NCI-H2029 treated with DMSO at 0.1 percent for 48 hours (cell line): ENCODE measurements at regions not wholly inside any gene's neighbourhood (a gene's known extent, or its start where the extent isn't known, plus 50 kb on each side); places are given as distances from the start of the nearest gene placed in this dataset.

ENCODE experiments used
- DNase-seq: peaks from one replicate; lab custom pipeline; 2025; lab: John Stamatoyannopoulos, UW

GRCh38 chr1:116819081-116819480 lies 64.9 kb downstream of the CD2 start:
- no peak for DNase-seq

GRCh38 chr1:116820369-116820768 lies 66.1 kb downstream of the CD2 start:
- peak; percentile 61 for DNase-seq

GRCh38 chr1:116821763-116822162 lies 67.5 kb downstream of the CD2 start:
- DNase-seq = no peak

- no peak for DNase-seq
These were observed 70.5 kb downstream of the CD2 start for GRCh38 chr1:116824631-116825206.

DNA sequence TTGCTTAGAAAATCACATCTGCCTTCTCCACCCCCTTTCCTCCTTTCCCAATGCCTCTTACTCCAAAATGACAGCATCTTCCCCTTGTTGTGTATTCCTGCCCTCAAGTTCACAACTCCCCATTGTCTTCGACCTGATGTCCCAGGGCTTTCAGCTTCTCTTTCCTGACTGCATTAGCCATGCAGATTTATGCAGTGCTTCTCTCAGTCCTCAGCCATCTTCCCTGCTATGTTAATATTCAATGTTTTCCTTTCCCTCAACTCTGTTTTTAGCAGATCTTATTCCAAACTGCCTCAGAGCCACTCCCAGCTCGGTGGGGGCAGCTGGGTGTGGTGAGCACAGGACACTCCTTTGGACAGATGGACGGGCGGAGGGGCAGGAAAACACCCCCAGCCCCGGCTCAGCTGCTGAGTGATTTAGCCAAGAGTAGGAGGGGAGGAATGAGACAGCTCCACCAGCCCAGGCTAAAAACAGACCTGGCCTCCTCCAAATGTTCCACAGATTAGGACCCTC lies 71.0 kb downstream of the CD2 start:
- peak; percentile 53 for DNase-seq

- DNase-seq = peak; percentile 75
These were observed 71.6 kb downstream of the CD2 start for GRCh38 chr1:116825720-116826438.

DNA sequence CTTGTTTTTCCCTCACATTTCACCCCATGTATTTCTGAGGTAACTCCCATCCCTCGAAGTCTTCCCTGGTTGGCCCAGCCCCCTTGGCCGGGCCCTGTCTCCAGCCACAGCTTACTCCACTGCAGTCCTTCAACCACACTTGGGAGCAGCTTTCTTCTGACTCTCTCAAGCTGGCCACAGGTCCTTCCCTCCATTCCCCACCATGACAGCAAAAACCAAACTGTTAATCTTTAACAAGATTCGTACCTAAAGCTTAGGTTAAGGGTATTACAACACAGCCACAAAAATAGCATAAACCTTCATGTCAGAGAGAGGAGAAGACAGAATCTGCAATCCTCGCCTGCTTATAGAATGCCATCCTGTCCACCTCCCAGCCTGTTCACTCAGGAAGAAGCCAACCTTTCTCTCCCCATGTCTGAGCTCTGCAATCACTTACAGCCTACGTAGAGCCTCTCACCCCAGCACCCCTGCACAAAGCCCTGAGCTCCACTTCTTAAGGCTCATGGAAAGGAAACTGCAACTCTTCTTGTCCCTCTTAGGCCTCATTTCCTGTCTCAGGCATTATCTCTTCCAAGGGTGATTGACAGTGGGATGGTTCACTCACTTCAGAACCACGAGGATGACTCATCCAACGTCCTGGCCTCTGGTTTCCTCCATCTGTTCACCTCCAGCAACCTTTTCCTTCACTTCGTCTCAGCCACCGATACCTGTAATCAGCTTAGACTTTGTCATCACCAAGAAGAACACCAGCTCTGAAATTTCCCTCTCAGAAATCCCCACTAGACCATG lies 72.8 kb downstream of the CD2 start:
- DNase-seq = no peak

- DNase-seq = no peak
These were observed 73.4 kb downstream of the CD2 start for GRCh38 chr1:116827607-116828105.

DNA sequence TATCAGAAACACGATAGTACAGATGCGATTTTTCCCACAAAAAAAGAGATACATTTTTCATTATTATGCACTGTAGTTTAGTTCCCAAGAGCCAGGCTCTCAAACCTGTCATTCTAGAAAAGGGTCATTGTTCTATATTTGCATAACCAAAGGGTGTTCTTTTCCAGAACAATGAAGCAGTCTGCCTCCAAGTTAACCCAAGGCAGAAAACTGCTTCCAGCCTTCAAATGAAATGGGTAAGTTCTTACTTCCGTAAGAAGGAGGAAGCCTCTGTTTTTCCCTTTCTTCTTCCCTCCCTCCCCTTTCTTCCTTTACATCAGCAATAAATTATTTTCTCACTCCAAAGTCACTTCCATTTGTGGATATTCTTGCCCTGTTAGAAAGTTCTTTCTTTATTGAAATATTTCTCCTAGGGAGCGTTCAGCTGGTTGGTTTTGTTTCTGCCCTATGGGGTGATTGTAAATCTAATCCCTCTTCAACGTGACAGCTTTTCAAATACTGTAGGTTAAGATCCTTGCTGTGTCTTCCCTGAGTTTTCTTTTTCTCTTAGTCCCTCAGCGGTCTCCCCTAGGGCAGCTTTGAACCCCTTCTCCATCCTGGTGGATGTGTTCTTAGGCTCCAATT lies 77.3 kb upstream of the PTGFRN start:
- no peak for DNase-seq

- DNase-seq = no peak
These were observed 76.7 kb upstream of the PTGFRN start for GRCh38 chr1:116832932-116833578.

- no peak for DNase-seq
These were observed 76.0 kb upstream of the PTGFRN start for GRCh38 chr1:116833718-116834117.

DNA sequence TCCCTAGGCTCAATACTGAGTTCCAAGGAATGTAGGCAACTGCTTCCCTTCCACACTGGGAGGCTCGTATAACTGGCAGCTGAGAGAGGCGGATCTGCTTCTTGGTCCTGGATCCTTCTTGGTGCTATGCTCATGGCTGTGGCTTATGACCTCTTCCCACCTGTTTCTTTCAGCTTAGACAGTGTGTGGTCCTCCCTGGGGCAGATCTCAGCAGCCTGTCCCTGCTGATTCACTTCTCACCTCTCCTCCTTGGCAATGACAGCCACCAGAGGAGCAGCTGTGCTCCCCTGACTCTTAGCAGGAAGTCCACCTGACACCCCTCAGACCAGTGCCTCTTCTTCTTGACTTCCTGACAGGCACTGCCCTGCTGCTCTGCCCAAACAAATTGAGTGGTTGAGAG lies 75.1 kb upstream of the PTGFRN start:
- no peak for DNase-seq

- no peak for DNase-seq
These were observed 74.6 kb upstream of the PTGFRN start for GRCh38 chr1:116835161-116835560.

DNA sequence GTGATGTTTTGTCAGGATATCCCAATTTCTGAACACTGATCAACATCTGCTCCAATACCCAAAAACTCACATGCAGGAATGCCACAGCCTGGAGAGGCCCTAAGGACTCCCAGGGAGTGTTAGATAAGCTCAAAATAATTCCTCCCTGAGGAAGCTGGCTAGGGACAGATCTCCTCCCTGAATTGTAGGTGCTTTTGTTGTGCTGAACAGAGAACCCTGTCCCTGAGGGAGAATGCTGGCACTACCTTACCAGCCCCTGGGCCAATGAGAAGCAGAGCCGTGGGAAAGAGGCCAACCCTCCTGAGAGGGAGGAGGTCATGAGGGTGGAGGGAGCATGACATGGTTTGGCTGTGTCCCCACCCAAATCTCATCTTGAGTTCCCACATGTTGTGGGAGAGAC lies 73.6 kb upstream of the PTGFRN start:
- no peak for DNase-seq

- DNase-seq = no peak
These were observed 68.0 kb upstream of the PTGFRN start for GRCh38 chr1:116841569-116842344.

DNA sequence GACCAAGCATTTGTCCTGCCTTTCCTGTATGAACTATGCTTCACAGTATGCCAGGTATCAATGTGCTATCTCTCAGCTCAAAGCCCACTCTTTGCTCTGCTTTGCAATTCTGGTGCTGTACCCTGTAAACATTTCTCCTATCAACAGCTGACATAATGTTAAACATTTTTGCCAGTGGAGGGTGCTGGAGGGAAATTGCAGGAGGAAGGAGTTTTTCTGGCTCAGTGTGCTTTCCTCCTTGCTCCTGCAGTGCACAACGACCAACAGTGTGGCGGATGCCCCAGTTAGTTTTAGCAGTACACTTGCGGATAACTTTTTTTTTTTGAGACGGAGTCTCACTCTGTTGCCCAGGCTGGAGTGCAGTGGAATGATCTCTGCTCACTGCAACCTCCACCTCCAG lies 67.1 kb upstream of the PTGFRN start:
- no peak for DNase-seq

GRCh38 chr1:116844775-116845174 lies 64.9 kb upstream of the PTGFRN start:
- no peak for DNase-seq

- no peak for DNase-seq
These were observed 62.5 kb upstream of the PTGFRN start for GRCh38 chr1:116847190-116847589.

DNA sequence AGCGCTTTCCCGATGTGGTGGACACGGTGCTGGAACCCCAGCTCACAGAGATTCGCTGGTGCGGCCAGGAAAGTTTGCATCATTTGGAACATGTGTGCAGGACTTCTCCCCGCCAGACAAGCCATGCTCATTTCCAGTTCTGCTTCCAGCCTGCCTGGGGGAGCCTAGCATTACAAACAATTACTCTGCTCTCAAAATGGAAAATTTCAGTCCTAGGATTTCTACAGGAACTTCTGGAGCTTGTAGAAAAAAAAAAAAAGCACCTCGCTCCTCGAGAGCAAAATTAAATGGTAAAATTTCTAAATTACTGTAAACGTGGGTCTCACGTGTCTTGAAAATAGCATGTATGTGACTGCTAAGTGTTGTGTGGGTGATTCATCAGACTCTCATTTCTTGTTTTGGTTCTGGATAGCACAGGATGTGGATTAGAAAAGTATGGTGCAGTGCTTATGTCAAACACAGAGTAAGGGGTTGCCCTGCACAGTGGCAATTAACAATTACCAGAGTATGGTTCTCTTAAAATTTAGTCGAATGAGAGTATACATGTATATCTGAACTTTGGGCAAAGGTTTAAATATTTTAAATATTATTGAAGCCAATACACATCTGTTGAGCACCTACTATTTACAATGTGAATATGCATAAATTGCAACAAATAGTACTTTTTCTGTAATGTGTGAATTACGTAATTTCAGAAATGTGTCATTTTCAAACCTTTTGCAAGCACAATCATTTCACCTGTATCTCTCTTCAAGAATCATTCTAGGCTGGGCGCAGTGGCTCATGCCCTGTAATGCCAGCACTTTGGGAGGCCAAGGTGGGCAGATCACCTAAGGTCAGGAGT lies 61.8 kb upstream of the PTGFRN start:
- DNase-seq = no peak

DNA sequence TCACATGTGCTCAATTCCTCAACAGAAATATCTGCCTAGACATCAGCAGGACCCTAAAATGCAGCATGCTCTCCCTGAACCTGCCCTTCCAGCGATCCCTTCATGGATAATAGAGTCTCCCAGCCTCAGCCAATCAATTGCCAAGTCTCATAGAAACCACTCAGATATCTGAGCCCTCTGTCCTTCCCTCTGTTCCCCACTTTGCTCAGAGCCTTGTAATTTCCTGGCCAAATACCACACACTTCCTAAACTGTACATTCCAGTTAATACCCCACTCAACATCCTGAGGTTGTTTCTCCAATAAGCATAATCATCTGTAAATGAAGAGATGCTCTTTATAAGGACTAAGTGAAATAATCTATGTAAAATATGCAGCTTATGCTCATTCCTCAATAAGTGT lies 59.3 kb upstream of the PTGFRN start:
- DNase-seq = no peak
